Right lobe of liver (tissue), 4 donors: ENCODE measurements at regions not wholly inside any gene's neighbourhood (a gene's known extent, or its start where the extent isn't known, plus 50 kb on each side); places are given as distances from the start of the nearest gene placed in this dataset.

ENCODE experiments used
- POLR2A ChIP-seq: fragments of 450-650 bp; IDR thresholded peaks from one replicate; pipeline ENCODE4 v1.6.1; 2017; ENCODE audit warnings: antibody characterized with exemption, mild to moderate bottlenecking
- TF ChIP-seq, protein P1 (sequence below), 4 donors: fragments of 200-600 bp in 3 of 4; fragments of 450-650 bp in 1 of 4; IDR thresholded peaks; one replicate each; pipeline versions ENCODE4 v1.5.1 to v1.8.0; 2016 to 2022; ENCODE audit warnings: antibody characterized with exemption in 4 of 4, mild to moderate bottlenecking in 2 of 4
- donor health status: DM: no; HTN: no; CAD: no.
- donor health status: DM: no; HTN: no; CAD: no.
- donor health status: DM: no; HTN: yes; CAD: no.

DNA sequence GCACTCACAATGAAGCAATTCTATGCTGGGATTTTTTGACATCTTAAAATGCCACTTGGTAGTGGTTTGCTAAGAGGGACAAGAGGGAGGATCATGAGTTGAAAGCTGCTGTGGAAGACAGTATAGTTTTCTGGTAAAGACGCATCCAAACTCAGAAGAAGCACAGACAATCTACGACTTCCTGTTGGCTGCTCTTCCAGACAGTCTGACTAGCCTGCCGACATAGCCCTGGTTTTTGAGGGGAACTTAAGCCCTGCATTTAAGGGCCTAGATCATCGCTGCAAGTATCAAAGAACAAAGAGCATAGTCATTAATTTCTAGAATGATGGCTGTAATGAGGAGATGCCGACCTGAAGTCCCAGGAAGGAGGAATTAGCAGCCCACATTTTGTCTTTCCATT, 99.9 kb upstream of the IKZF1 start:
- TF ChIP-seq, protein P1, sequence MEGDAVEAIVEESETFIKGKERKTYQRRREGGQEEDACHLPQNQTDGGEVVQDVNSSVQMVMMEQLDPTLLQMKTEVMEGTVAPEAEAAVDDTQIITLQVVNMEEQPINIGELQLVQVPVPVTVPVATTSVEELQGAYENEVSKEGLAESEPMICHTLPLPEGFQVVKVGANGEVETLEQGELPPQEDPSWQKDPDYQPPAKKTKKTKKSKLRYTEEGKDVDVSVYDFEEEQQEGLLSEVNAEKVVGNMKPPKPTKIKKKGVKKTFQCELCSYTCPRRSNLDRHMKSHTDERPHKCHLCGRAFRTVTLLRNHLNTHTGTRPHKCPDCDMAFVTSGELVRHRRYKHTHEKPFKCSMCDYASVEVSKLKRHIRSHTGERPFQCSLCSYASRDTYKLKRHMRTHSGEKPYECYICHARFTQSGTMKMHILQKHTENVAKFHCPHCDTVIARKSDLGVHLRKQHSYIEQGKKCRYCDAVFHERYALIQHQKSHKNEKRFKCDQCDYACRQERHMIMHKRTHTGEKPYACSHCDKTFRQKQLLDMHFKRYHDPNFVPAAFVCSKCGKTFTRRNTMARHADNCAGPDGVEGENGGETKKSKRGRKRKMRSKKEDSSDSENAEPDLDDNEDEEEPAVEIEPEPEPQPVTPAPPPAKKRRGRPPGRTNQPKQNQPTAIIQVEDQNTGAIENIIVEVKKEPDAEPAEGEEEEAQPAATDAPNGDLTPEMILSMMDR (IDR thresholded peaks at IDR 0.05) = no peak
- TF ChIP-seq POLR2A = no peak
